H9 (cell line): ENCODE measurements at regions not wholly inside any gene's neighbourhood (a gene's known extent, or its start where the extent isn't known, plus 50 kb on each side); places are given as distances from the start of the nearest gene placed in this dataset.

Experiments
- DNase-seq: peaks from one replicate; pipeline ENCODE4 v3.0.0-alpha.2; 2017
- H2AFZ ChIP-seq: one replicate; pipeline ENCODE4 v1.6.1; 2013; ENCODE audit warnings: mild to moderate bottlenecking, low read length, control low read depth, moderate library complexity
- H2AK5ac ChIP-seq: 2 replicates; pipeline ENCODE4 v1.6.1; 2013; ENCODE audit warnings: low read length, control low read depth, mixed read lengths; ENCODE audit not compliant: insufficient read length
- H2BK120ac ChIP-seq: one replicate; pipeline ENCODE4 v1.6.1; 2013; ENCODE audit warnings: low read depth, mild to moderate bottlenecking, low read length, control low read depth, inconsistent platforms; ENCODE audit not compliant: poor library complexity, severe bottlenecking
- H2BK12ac ChIP-seq: 2 replicates; pipeline ENCODE4 v1.6.1; 2013; ENCODE audit warnings: low read length, control low read depth, mixed read lengths, low read depth; ENCODE audit not compliant: insufficient read length
- H2BK15ac ChIP-seq: 2 replicates; pipeline ENCODE4 v1.6.1; 2013; ENCODE audit warnings: low read depth, low read length, control low read depth
- H2BK20ac ChIP-seq: one replicate; pipeline ENCODE4 v1.6.1; 2013; ENCODE audit warnings: low read depth, mild to moderate bottlenecking, low read length, control low read depth, inconsistent platforms; ENCODE audit not compliant: poor library complexity, severe bottlenecking
- H2BK5ac ChIP-seq: 2 replicates; pipeline ENCODE4 v1.6.1; 2013; ENCODE audit warnings: low read length, control low read depth, mixed read lengths; ENCODE audit not compliant: insufficient read length
- H3K14ac ChIP-seq: 2 replicates; pipeline ENCODE4 v1.6.1; 2013; ENCODE audit warnings: low read length, control low read depth; ENCODE audit not compliant: insufficient read depth
- H3K18ac ChIP-seq: 2 replicates; pipeline ENCODE4 v1.6.1; 2013; ENCODE audit warnings: low read depth, mild to moderate bottlenecking, mixed read lengths, low read length, control low read depth; ENCODE audit not compliant: insufficient read length
- H3K23ac ChIP-seq: 2 replicates; pipeline ENCODE4 v1.6.1; 2013; ENCODE audit warnings: low read length, control low read depth, mixed read lengths, low read depth; ENCODE audit not compliant: insufficient read length
- H3K23me2 ChIP-seq: 2 replicates; pipeline ENCODE4 v1.6.1; 2013; ENCODE audit warnings: low read depth, mild to moderate bottlenecking, mixed read lengths, low read length, control low read depth; ENCODE audit not compliant: insufficient read length, poor library complexity, severe bottlenecking
- H3K27ac ChIP-seq: 2 replicates; pipeline ENCODE4 v1.5.1; 2013; ENCODE audit warnings: low read length, control low read depth, mixed read lengths, low read depth; ENCODE audit not compliant: insufficient read length
- H3K27me3 ChIP-seq: 2 replicates; pipeline ENCODE4 v1.6.1; 2013; ENCODE audit warnings: low read length, control low read depth, inconsistent platforms; ENCODE audit not compliant: insufficient read depth
- H3K4ac ChIP-seq: 2 replicates; pipeline ENCODE4 v1.6.1; 2013; ENCODE audit warnings: low read depth, mild to moderate bottlenecking, control low read depth, inconsistent platforms, low read length, moderate library complexity
- H3K4me1 ChIP-seq: 2 replicates; pipeline ENCODE4 v1.6.1; 2013; ENCODE audit warnings: low read length, control low read depth, inconsistent platforms; ENCODE audit not compliant: insufficient read depth
- H3K4me2 ChIP-seq: 2 replicates; pipeline ENCODE4 v1.6.1; 2013; ENCODE audit warnings: low read length, control low read depth, mixed read lengths; ENCODE audit not compliant: insufficient read length, insufficient read depth
- H3K56ac ChIP-seq: 2 replicates; pipeline ENCODE4 v1.6.1; 2013; ENCODE audit warnings: low read depth, mild to moderate bottlenecking, mixed read lengths, low read length, control low read depth; ENCODE audit not compliant: insufficient read length
- H3K79me1 ChIP-seq: 2 replicates; pipeline ENCODE4 v1.6.1; 2013; ENCODE audit warnings: low read depth, mild to moderate bottlenecking, moderate library complexity, low read length, control low read depth, inconsistent platforms; ENCODE audit not compliant: insufficient read depth, poor library complexity, severe bottlenecking
- H3K79me2 ChIP-seq: 2 replicates; pipeline ENCODE4 v1.6.1; 2013; ENCODE audit warnings: low read length, control low read depth, inconsistent platforms; ENCODE audit not compliant: insufficient read depth
- H3K9ac ChIP-seq: 2 replicates; pipeline ENCODE4 v1.6.1; 2013; ENCODE audit warnings: low read length, control low read depth, mixed read lengths; ENCODE audit not compliant: insufficient read length; ENCODE audit errors: extremely low read depth
- H3K9me3 ChIP-seq: one replicate; pipeline ENCODE4 v1.6.1; 2013; ENCODE audit warnings: low read depth, low read length, inconsistent platforms; ENCODE audit not compliant: control insufficient read depth
- H3T11ph ChIP-seq: one replicate; pipeline ENCODE4 v1.6.1; 2013; ENCODE audit warnings: mild to moderate bottlenecking, low read length, control low read depth, inconsistent platforms
- H4K20me1 ChIP-seq: one replicate; pipeline ENCODE4 v1.6.1; 2013; ENCODE audit not compliant: control insufficient read depth, insufficient read length, insufficient read depth
- H4K5ac ChIP-seq: 2 replicates; pipeline ENCODE4 v1.6.1; 2013; ENCODE audit warnings: low read depth, mild to moderate bottlenecking, mixed read lengths, low read length, control low read depth; ENCODE audit not compliant: insufficient read length
- H4K8ac ChIP-seq: replicated peaks from 2 replicates; pipeline ENCODE4 v1.6.1; 2013; ENCODE audit warnings: low read length, control low read depth, mixed read lengths, low read depth; ENCODE audit not compliant: insufficient read length
- H4K91ac ChIP-seq: 2 replicates; pipeline ENCODE4 v1.6.1; 2013; ENCODE audit warnings: low read depth, mild to moderate bottlenecking, moderate library complexity, mixed read lengths, low read length, control low read depth; ENCODE audit not compliant: insufficient read length
- H3K27ac Mint-ChIP-seq, 3 experiments: 2 replicates in 2 of 3; 3 replicates in 1 of 3; pipeline ENCODE4 v1.8.0; 2020 to 2021; ENCODE audit warnings: mixed read lengths in 3 of 3, mild to moderate bottlenecking in 1 of 3, moderate library complexity in 1 of 3
- H3K27me3 Mint-ChIP-seq: 2 replicates; pipeline ENCODE4 v1.8.0; 2021; ENCODE audit warnings: low read depth, mild to moderate bottlenecking, moderate library complexity, mixed read lengths
- H3K36me3 Mint-ChIP-seq, 3 experiments: 2 replicates in 2 of 3; 3 replicates in 1 of 3; pipeline ENCODE4 v1.8.0; 2020 to 2021; ENCODE audit warnings: low read depth in 3 of 3, mixed read lengths in 3 of 3; ENCODE audit not compliant: insufficient read depth in 1 of 3
- H3K4me1 Mint-ChIP-seq, 2 experiments: 2 replicates each; pipeline ENCODE4 v1.8.0; 2020; ENCODE audit warnings: mixed read lengths in 2 of 2
- H3K4me3 Mint-ChIP-seq, 2 experiments: 2 replicates in 1 of 2; 3 replicates in 1 of 2; pipeline ENCODE4 v1.8.0; 2020 to 2021; ENCODE audit warnings: mild to moderate bottlenecking in 2 of 2, mixed read lengths in 2 of 2, moderate library complexity in 1 of 2
- H3K9me3 Mint-ChIP-seq, 2 experiments: 2 replicates in 1 of 2; 3 replicates in 1 of 2; pipeline ENCODE4 v1.8.0; 2020; ENCODE audit warnings: mild to moderate bottlenecking in 2 of 2, mixed read lengths in 2 of 2, moderate library complexity in 1 of 2
- WGBS: extraction: QIAGEN DNeasy Blood & Tissue Kit; methylation state at CpG from one replicate; pipeline ENCODE4 v1.1.7; 2013; ENCODE audit warnings: missing lambda C conversion rate, low lambda C conversion rate, mixed read lengths; ENCODE audit not compliant: insufficient read length; ENCODE audit errors: extremely low coverage; 5-methylcytosine and 5-hydroxymethylcytosine counted together
- TF ChIP-seq, protein P1 (sequence below): fragments of 200-600 bp; sonication (generic); conservative IDR thresholded peaks from 3 replicates; pipeline ENCODE4 v1.8.0; 2021; ENCODE audit warnings: antibody characterized with exemption, mild to moderate bottlenecking

- no peaks in the 10 kb centered on the region for H3K9me3 ChIP-seq
- Mint-ChIP-seq H3K36me3 (peaks cover 0 to 2% (median 0%) of the 10 kb centered on the region in 3 experiments; a peak in 1 of 7 replicates), H3K27ac (no peak overlapping the region), H3K27me3 (peaks cover 39% of the 10 kb centered on the region), H3K4me1 (peaks cover 13 to 34% of the 10 kb centered on the region in 2 experiments), H3K4me3 (no peak overlapping the region; a peak in 1 of 5 replicates), H3K9me3 (no peaks in the 10 kb centered on the region; a peak in 1 of 5 replicates)
- no peak overlapping the region for H2BK5ac ChIP-seq
- no peak overlapping the region for H2BK15ac ChIP-seq
- no peaks in the 10 kb centered on the region for H3K79me2 ChIP-seq
- no peak overlapping the region for H3K4ac ChIP-seq
- no peak overlapping the region for H2BK120ac ChIP-seq
- TF ChIP-seq, protein P1, sequence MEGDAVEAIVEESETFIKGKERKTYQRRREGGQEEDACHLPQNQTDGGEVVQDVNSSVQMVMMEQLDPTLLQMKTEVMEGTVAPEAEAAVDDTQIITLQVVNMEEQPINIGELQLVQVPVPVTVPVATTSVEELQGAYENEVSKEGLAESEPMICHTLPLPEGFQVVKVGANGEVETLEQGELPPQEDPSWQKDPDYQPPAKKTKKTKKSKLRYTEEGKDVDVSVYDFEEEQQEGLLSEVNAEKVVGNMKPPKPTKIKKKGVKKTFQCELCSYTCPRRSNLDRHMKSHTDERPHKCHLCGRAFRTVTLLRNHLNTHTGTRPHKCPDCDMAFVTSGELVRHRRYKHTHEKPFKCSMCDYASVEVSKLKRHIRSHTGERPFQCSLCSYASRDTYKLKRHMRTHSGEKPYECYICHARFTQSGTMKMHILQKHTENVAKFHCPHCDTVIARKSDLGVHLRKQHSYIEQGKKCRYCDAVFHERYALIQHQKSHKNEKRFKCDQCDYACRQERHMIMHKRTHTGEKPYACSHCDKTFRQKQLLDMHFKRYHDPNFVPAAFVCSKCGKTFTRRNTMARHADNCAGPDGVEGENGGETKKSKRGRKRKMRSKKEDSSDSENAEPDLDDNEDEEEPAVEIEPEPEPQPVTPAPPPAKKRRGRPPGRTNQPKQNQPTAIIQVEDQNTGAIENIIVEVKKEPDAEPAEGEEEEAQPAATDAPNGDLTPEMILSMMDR: peak; percentile 36
- H2BK12ac ChIP-seq: no peak overlapping the region
- no peak overlapping the region for H2AFZ ChIP-seq
- H3K23me2 ChIP-seq: no peaks in the 10 kb centered on the region
- H4K20me1 ChIP-seq: no peaks in the 10 kb centered on the region
- H4K91ac ChIP-seq: no peak overlapping the region
- no peak overlapping the region for H3K9ac ChIP-seq
- H2BK20ac ChIP-seq: no peak overlapping the region
- no peak overlapping the region for H3K23ac ChIP-seq
- no peak overlapping the region for H3K27ac ChIP-seq
- no CpG with 5 or more reads among the region's 19 CpGs for WGBS
- H3K4me1 ChIP-seq: no peaks in the 10 kb centered on the region
- H3K56ac ChIP-seq: no peak overlapping the region
- H3K4me2 ChIP-seq: no peak overlapping the region
- H3T11ph ChIP-seq: no peak overlapping the region
- no peak for DNase-seq
- no peaks in the 10 kb centered on the region for H3K79me1 ChIP-seq
- H4K5ac ChIP-seq: no peak overlapping the region
- H4K8ac ChIP-seq: no peak overlapping the region
- no peak overlapping the region for H3K18ac ChIP-seq
- H3K14ac ChIP-seq: no peak overlapping the region
- H2AK5ac ChIP-seq: no peak overlapping the region
- H3K27me3 ChIP-seq: no peaks in the 10 kb centered on the region
These were observed 60.7 kb upstream of the PAX7 start for GRCh38 chr1:18569811-18570545.
